Putamen (tissue), 1 donor: ENCODE measurements at regions not wholly inside any gene's neighbourhood (a gene's known extent, or its start where the extent isn't known, plus 50 kb on each side); places are given as distances from the start of the nearest gene placed in this dataset.
"Not testable (repeated sequence)": the region's sequence is repeated elsewhere in the genome, so short reads cannot be mapped to it uniquely, and the experiment has no call there.

Experiments used
- DNase-seq: peaks from one replicate; pipeline ENCODE4 v3.0.0-alpha.2; 2016; ENCODE audit warnings: low spot score

DNA sequence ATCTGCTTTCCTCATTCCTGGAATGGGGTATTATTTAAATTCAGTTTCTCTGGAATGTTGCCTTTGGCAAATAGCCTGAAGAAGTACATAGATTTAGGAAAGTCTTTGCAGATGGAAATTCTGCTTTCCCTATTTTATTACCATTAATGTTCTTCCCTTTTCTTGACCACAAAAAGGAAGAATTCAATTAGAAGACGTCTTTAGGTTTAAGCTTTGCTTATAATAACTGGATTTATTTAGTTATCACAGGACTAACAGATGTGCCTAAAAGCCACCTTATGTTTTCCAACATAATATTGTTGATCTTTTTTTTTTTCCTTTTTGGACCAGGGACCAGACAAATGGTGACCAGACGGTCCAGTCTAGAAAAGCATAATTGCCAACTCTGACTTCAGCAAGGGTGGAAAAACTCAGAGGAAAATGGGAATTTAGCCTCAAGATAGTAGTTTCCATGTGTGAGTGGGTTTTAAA lies 210.1 kb upstream of the SPRY2 start:
- DNase-seq: no peak

DNA sequence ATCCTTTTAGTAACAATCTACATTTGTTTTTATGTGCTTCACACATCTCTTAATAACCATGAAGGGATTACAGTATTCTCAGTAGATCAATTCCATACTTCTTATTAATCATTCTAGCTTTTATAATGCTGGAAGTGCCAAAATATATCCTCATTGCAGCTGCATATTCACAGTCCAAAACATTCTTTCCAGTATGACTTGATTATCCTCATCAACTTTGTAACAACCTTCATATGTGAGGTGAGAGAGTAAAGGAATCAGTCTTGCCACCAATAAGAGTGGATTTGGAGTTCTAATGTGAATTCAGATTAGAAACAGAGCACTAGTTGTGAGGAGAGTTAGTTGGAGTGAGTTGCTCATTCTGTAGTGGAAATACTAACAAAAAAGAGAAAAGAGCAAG lies 208.0 kb upstream of the SPRY2 start:
- no peak for DNase-seq

DNA sequence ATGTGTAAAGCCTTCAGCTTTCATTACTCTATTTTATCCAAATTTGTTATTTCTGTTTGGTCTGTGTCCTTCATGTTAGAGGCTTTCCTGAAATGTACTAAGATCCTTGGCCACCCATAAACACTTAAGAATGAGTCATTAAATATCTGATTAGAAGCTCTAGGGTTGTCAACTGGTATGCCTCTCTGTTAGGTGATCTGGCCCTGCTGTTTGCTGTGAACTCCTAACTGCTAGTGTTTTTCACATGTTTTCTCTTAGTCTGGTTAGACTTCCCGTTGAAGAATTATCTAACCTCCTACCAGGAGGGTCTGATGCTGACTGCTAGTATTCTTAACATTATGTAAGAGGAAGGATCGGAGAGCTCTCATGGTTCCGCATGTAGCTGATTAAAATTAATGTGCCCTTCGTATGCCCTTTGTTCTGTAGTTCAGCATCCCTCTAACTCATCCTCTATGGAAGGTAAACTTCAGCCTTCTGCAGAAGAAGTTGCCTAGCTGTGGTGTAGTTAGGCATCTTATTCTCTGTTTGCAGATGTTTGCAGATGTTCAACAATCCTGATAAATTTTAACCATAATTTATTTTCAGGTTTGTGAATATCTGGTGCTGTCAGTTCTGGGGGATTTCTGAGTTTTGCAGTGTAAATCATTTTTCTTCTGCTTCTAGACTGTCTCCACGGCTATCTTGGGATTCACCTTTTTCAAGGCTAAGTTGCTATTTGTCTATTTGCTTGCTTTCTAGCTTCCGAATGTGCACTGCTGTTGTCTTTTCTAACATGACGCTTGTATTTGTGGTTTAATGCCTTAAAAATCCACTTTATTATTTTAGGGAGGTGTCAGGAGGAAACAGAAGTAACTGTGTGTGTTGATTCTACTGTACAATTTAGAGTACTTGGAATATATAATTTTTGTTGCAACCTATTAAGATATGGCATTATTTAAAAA lies 207.2 kb upstream of the SPRY2 start:
- no peak for DNase-seq

DNA sequence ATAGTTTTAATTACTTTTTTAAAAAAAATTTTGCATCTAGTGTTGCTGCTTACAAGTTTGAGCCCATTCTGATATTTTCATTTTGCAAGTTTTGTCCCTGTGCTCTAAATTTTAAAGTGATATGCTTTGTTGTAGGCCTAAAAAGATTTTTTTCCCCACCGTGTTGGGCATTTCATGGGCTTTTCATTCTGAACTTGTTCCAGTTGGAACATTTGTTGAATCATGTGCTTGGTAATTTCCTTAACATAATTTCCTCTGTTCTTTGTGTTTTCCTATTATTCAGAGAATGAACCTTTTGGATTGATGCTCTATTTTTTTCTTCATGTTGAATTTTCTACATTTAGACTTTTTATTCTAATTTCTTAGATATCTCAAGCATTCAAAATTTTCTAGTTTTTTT lies 206.4 kb upstream of the SPRY2 start:
- DNase-seq: no peak

DNA sequence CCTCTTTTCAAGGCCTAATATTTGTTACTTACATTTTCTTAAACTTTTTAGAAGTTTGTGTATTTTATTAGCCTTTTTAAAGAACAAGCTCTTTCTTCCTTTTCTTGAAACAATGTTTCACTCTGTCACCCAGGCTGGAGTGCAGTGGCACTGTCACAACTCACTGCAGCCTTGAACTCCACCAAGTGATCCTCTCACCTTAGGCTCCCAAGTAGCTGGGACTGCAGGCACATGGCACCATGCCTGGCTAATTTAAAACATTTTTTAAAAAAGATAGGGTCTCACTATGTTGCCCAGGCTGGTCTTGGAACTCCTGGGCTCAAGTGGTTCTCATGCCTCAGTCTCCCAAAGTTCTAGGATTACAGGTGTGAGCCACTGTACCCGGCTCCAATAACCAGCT lies 192.2 kb upstream of the SPRY2 start:
- no peak for DNase-seq

DNA sequence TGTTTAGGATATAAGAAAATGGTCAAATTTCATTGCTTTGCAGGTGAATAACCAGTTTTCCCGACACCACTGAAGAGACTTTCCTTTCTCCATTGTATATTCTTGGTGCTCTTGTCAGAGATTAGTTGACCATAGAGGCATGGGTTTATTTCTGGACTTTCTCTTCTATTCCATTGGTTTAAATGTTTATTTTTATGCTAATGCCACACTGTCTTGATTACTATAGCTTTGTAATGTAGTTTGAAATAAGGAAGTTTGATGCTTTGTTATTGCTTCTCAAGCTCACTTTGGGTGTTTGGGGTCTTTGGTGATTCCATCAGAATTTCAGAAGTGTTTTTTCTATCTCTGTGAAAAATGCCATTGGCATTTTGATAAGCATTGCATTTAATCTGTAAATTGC lies 190.0 kb upstream of the SPRY2 start:
- no peak for DNase-seq

DNA sequence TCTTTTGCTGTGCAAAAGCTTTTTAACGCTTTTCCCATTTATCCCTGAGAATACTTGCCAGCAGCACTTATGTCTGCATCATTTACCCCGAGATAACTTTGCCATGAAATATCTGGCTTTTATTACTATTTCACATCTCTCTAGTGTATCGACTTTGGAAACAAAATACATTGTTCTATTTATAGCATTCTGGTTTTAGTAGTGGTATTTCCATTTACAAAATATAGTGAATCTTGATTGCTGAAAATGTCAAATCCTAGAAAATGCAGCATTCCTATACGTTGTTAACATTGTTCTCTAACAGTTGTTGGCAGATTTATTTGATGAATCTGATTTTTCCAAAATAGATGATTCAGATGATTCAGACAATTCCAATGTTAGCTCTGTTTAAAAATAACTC lies 189.3 kb upstream of the SPRY2 start:
- no peak for DNase-seq

DNA sequence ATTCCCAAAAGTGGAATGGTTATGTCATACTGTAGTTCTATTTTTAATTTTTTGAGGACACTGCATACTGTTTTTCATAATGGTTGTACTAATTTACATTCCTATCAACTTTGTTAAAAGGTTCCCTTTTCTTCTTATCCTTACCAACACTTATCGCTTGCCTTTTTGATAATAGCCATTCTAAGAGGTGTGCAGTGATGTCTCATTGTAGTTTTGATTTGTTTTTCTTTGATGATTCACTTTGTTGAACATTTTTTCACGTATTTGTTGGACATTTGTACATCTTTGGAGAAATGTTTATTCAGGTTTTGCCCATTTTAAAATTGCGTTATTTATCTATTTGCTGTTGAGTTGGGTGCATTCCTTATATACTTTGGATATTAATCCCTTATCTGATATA lies 188.8 kb upstream of the SPRY2 start:
- no peak for DNase-seq

DNA sequence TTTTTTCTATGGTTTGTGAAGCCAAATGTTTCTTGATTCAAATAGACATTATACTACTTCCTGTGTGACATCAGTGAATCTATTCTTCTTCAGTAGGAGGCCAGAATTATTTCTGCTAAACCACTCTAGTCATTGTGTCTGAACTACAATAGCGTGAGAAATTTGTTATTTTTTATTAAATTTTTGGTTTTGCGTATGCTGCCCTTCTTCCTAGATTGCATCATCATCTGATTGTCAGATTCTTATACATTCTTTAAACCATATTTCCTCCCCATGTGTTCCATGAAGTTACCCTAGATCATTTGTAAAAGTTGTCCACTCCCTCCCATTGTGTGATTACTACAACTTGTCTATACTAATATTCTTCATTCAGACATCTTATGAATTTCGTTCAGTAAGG lies 187.8 kb upstream of the SPRY2 start:
- DNase-seq: no peak

DNA sequence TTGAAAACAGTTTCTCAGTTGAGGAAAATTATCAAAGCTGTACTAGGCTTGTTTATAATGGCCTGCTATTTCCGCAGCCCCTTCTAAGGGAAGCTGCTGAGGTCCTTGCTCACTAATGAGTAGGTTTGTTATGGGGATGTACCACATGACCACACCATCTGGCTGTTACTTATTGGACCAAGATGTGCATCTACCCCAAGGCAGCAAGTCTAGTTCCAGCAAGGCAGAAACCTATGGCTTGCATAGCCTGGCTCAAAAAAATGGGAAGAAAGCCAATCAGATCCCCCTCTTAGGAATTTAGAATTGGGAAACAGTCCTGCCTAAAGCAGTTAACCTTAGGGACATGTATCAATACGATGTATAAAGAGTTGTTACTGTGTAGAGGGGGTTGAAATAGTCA lies 186.5 kb upstream of the SPRY2 start:
- no peak for DNase-seq

DNA sequence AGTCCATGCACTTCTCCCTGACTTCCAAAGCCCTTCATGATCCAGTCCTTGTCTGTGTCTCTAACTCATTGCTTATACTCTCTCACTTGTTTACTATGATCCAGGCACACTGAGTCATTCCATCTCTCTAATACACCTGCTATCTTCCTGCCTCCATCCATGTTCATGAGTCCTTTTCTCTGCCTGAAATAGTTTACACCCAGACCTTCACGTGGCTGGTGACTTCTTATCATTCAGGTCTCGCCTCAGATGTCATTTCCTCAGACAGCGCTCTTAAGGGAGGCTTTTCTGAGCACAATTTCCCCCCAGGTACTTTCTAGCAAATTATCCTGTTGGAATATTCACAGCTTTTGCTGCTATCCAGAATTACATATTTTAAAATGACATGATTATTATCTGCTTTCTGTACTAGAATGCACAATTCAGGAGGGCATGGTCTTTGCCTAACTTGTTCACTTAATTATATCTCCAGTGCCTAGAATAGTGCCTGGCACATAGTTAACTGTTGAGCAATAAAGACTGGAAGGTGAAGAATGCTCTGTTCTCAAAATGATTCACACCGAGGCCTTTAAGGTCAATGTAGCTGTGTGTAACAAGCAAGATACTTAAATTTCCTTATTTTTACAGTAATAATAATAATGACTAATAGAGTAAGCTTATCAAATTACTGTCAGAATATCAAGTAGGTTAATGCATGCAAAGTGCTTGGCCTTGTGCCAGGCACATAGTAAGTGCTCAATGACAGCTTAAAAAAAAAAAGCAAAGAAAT lies 183.7 kb upstream of the SPRY2 start:
- DNase-seq: no peak

DNA sequence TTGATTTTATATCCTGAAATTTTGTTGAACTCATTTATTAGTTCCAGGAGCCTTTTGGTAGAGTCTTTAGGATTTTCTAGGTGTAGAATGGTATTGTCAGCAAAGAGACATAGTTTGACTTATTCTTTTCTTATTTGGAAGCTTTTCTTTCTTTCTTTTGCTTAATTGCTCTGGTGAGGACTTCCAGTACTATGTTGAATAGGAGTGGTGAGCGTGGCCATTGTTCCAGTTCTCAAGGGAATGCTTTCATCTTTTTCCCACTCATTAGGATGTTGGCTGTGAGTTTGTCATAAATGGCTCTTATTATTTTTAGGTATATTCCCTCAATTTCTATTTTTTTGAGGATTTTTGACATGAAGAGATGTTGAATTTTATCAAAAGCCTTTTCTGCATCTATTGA lies 182.2 kb upstream of the SPRY2 start:
- DNase-seq: no peak

DNA sequence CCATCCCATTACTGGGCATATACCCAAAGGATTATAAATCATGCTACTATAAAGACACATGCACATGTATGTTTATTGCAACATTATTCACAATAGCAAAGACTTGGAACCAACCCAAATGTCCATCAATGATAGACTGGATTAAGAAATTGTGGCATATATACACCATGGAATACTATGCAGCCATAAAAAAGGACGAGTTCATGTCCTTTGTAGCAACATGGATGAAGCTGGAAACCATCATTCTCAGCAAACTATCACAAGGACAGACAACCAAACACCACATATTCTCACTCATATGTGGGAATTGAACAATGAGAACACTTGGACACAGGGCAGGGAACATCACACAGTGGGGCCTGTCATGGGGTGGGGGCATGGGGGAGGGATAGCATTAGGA lies 181.5 kb upstream of the SPRY2 start:
- DNase-seq: not testable (repeated sequence)

DNA sequence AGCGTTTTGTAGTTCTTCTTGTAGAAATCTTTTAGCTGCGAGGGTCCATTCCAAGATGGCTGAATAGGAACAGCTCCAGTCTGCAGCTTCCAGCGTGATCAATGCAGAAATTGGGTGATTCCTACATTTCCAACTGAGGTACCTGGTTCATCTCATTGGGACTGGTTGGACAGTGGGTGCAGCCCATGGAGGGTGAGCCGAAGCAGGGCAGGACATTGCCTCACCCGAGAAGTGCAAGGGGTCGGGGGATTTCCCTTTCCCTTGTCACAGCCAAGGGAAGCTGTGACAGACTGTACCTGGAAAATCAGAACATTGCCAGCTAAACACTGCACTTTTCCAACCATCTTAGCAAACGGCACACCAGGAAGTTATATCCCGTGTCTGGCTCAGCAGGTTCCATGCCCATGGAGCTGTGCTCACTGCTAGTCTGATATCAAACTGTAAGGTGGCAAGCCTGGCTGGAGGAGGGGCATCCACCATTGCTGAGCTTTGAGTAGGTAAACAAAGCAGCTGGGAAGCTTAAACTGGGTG lies 176.0 kb upstream of the SPRY2 start:
- no peak for DNase-seq

DNA sequence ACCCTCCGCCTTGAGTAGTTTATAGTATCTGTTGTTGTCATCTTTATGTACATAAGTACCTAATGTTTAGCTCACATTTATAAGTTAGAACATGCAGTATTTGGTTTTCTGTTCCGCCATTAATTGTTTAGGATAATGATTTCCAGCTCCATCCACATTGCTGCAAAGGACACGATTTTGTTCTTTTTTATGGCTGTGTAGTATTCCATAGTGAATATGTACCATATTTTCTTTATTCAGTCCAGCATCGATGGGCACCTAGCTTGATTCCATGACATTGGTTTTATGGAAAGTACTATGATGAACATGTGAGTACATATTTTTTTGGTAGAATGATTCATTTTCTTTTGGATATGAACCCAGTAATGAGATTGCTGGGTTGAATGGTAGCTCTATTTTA lies 174.4 kb upstream of the SPRY2 start:
- no peak for DNase-seq

DNA sequence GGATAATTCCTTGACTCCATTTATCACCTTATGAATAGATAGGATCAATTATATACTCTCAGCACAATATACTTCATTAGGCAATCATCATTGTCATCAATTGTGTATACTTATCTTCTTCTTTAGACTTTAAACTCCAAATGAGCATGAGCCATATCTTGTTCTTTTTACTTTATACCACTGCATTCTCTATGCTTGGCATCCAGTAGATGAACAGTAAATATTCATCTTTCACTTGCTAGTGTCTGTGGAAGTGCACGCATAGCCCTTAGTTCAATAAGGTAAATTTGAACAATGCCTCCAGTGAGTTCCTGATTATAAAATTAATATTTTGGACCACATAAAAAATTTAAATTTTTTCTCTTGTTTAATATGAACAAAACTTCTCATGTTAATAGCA lies 172.3 kb upstream of the SPRY2 start:
- DNase-seq: no peak

DNA sequence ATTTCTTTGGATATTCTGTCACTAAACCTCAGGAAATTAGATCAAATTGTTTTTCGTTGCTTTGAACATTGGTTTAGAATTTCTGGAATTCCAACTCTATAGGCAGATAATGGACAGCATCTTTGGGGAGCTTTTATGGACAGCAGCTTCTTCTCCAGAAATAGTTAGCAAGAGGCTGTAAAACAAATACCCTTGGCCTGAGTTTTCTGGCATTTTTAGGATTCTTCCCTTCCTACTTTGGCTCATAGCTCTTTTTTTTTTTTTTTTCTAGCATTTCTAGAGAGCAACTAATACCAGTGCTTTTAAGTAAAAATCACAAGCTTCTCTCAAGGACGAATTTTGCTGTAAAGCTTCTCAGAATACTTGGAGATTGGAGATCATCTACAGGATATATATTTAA lies 169.8 kb upstream of the SPRY2 start:
- DNase-seq: no peak

DNA sequence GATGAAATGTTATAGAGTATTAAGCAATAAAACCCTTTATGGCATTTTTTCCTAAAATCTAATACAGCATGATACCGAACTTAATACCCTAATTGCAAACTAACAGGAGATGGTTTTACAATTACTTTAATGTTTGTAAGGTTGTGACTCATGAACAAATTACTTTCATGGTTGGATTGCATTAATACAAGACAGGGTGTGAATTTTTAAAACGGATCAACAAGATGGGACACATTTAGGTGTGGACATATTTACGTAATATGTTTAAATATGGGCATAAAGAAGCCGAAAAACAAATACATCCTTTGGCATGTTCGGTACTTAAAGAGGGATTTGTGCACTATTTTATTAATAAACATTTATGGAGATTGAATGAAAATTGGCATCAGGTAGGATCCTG lies 168.3 kb upstream of the SPRY2 start:
- no peak for DNase-seq

DNA sequence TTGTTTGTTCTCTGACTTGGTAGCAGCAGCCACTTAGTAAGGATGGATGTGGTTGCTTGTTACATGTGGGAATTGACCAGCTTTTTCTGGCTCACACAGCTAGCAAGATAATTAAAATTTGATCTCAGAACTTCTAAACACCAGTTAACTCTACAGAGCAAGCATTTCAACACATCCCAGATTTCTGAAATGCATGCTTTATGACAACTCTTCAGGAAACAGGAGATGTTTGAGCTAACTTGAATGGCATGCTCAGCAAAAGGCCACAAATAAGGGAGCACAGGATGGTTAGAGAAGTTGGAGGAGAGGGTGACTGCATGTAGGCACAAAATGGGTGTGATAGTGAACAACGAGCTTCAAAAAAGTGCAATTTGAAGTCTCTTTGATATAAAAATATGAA lies 167.1 kb upstream of the SPRY2 start:
- no peak for DNase-seq

DNA sequence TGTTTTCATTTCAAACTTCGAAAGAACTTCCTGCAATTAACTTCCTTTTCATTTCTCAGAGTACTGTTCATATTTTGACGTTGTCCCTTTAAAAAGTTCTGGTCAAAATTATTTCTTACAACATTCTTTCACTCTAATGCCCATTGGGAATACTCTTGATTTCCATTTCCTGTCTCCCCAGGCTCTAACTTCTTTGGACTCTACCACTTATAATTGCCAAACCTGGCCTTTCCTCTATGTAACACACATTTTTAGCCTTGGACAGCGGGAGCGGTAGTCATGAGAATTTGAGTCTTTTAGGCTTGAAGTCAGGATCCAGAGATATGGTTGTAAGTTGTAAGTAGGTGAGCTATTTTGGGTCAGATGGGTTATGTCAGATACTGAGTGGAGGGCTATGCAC lies 163.5 kb upstream of the SPRY2 start:
- no peak for DNase-seq

DNA sequence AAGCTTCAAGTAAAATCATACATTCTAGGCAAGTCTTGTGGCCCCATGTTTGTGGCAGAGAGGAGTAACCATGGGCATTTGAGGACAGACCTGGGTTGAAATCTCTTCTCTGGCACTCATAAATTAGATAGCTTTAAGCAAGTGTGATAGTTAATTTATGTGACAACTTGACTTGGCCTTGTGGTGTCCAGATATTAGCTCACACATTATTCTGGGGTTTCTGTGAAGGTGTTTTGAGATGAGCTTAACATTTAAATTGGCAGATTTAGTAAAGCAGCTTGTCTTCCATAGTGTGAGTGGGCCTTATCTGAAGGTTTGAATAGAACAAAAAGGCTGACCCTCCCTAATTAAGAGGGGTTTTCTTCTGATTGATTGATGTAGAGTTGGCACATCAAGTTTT lies 161.4 kb upstream of the SPRY2 start:
- no peak for DNase-seq

DNA sequence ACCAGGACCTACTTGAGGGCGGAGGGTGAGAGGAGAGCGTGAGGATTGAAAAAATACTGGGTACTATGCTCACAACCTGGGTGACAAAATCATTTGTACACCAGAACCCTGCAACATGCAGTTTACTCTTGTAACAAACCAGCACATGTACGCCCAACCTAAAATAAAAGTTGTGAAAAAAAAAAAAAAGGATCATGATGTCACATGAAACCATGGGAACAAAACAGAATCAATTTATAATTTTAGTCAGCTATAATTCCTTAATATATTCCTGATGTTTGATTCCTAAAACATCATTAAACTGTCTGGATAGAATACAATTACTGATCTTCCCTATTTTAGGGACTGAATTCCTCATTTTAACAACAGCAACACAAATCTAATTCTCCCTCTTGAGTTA lies 160.6 kb upstream of the SPRY2 start:
- no peak for DNase-seq
